NCI-H128 (cell line): ENCODE measurements at regions not wholly inside any gene's neighbourhood (a gene's known extent, or its start where the extent isn't known, plus 50 kb on each side); places are given as distances from the start of the nearest gene placed in this dataset.

Experiments used
- DNase-seq: peaks from one replicate; lab custom pipeline; 2025; ENCODE audit not compliant: unreplicated experiment; lab: John Stamatoyannopoulos, UW

- no peak for DNase-seq
Observed at GRCh38 chr7:23972057-23972456, 262.0 kb downstream of the STK31 start.

GRCh38 chr7:23973264-23973663 is 263.2 kb downstream of the STK31 start:
- no peak for DNase-seq

GRCh38 chr7:23980081-23980480 is 270.1 kb downstream of the STK31 start:
- no peak for DNase-seq

- DNase-seq: no peak
Observed at GRCh38 chr7:23981314-23981713, 271.3 kb downstream of the STK31 start.

- DNase-seq: no peak
Observed at GRCh38 chr7:23981758-23982157, 271.7 kb downstream of the STK31 start.

GRCh38 chr7:24005517-24005916 is 278.5 kb upstream of the NPY start:
- no peak for DNase-seq

GRCh38 chr7:24010495-24010894 is 273.5 kb upstream of the NPY start:
- no peak for DNase-seq

- no peak for DNase-seq
Observed at GRCh38 chr7:24017519-24017918, 266.5 kb upstream of the NPY start.

- DNase-seq: no peak
Observed at GRCh38 chr7:24018331-24018730, 265.7 kb upstream of the NPY start.

GRCh38 chr7:24019841-24020240 is 264.1 kb upstream of the NPY start:
- no peak for DNase-seq

- no peak for DNase-seq
Observed at GRCh38 chr7:24024276-24025068, 259.5 kb upstream of the NPY start.

- DNase-seq: no peak
Observed at GRCh38 chr7:24025094-24025493, 258.9 kb upstream of the NPY start.

GRCh38 chr7:24025765-24026164 is 258.2 kb upstream of the NPY start:
- no peak for DNase-seq

GRCh38 chr7:24026351-24026750 is 257.6 kb upstream of the NPY start:
- no peak for DNase-seq

- no peak for DNase-seq
Observed at GRCh38 chr7:24029068-24029467, 254.9 kb upstream of the NPY start.

GRCh38 chr7:24034251-24034650 is 249.7 kb upstream of the NPY start:
- DNase-seq: no peak

GRCh38 chr7:24035366-24036032 is 248.5 kb upstream of the NPY start:
- no peak for DNase-seq

GRCh38 chr7:24036033-24036412 is 248.0 kb upstream of the NPY start:
- DNase-seq: no peak

- peak; percentile 17 for DNase-seq
Observed at GRCh38 chr7:24038993-24039392, 245.0 kb upstream of the NPY start.

GRCh38 chr7:24039991-24040624 is 243.9 kb upstream of the NPY start:
- DNase-seq: no peak

GRCh38 chr7:24042028-24042427 is 242.0 kb upstream of the NPY start:
- no peak for DNase-seq

GRCh38 chr7:24049296-24049695 is 234.7 kb upstream of the NPY start:
- DNase-seq: no peak
